NCI-H187 treated with DMSO at 0.1 percent for 48 hours (cell line): ENCODE measurements at regions not wholly inside any gene's neighbourhood (a gene's known extent, or its start where the extent isn't known, plus 50 kb on each side); places are given as distances from the start of the nearest gene placed in this dataset.

Source experiments
- DNase-seq: peaks from one replicate; lab custom pipeline; 2025; lab: John Stamatoyannopoulos, UW

GRCh38 chr10:131445623-131446022 is 134.1 kb upstream of the TCERG1L start:
- no peak for DNase-seq

GRCh38 chr10:131446171-131446570 is 134.7 kb upstream of the TCERG1L start:
- DNase-seq, result no peak

- no peak for DNase-seq
These were observed 136.7 kb upstream of the TCERG1L start for GRCh38 chr10:131448171-131448570.

GRCh38 chr10:131448883-131449282 is 137.4 kb upstream of the TCERG1L start:
- no peak for DNase-seq

- no peak for DNase-seq
These were observed 138.8 kb upstream of the TCERG1L start for GRCh38 chr10:131450216-131450765.

GRCh38 chr10:131451407-131452015 is 140.0 kb upstream of the TCERG1L start:
- DNase-seq, result no peak

- no peak for DNase-seq
These were observed 141.6 kb upstream of the TCERG1L start for GRCh38 chr10:131452926-131453720.

- DNase-seq, result no peak
These were observed 142.5 kb upstream of the TCERG1L start for GRCh38 chr10:131453721-131454634.

- DNase-seq, result no peak
These were observed 144.9 kb upstream of the TCERG1L start for GRCh38 chr10:131456411-131456810.

- no peak for DNase-seq
These were observed 149.6 kb upstream of the TCERG1L start for GRCh38 chr10:131461093-131461492.

- DNase-seq, result no peak
These were observed 153.3 kb upstream of the TCERG1L start for GRCh38 chr10:131464789-131465188.

GRCh38 chr10:131469551-131469950 is 158.0 kb upstream of the TCERG1L start:
- no peak for DNase-seq

GRCh38 chr10:131473645-131474044 is 162.1 kb upstream of the TCERG1L start:
- no peak for DNase-seq

GRCh38 chr10:131474416-131474815 is 162.9 kb upstream of the TCERG1L start:
- DNase-seq, result no peak

GRCh38 chr10:131475043-131475442 is 163.5 kb upstream of the TCERG1L start:
- no peak for DNase-seq

- DNase-seq, result no peak
These were observed 164.3 kb upstream of the TCERG1L start for GRCh38 chr10:131475803-131476202.

GRCh38 chr10:131477457-131478121 is 166.1 kb upstream of the TCERG1L start:
- no peak for DNase-seq

- DNase-seq, result no peak
These were observed 167.0 kb upstream of the TCERG1L start for GRCh38 chr10:131478377-131478989.

- DNase-seq, result no peak
These were observed 168.5 kb upstream of the TCERG1L start for GRCh38 chr10:131480066-131480465.

- DNase-seq, result no peak
These were observed 169.3 kb upstream of the TCERG1L start for GRCh38 chr10:131480861-131481260.

GRCh38 chr10:131485732-131486131 is 174.2 kb upstream of the TCERG1L start:
- no peak for DNase-seq
